ENCODE measurements at regions not wholly inside any gene's neighbourhood (a gene's known extent, or its start where the extent isn't known, plus 50 kb on each side); places are given as distances from the start of the nearest gene placed in this dataset.
"Not testable (repeated sequence)": the region's sequence is repeated elsewhere in the genome, so short reads cannot be mapped to it uniquely, and the experiment has no call there.

GRCh38 chr2:210730672-210731071, 174.3 kb downstream of the CPS1 start:
- no peak for DNase-seq (ENCODE audit: low read depth)

- not testable (repeated sequence) for DNase-seq (ENCODE audit: low read depth)
Measured at GRCh38 chr2:210746826-210747225, 190.4 kb downstream of the CPS1 start.

- DNase-seq (ENCODE audit: low read depth): no peak
Measured at GRCh38 chr2:210752532-210752931, 196.1 kb downstream of the CPS1 start.

GRCh38 chr2:210753386-210753785, 197.0 kb downstream of the CPS1 start:
- no peak for DNase-seq (ENCODE audit: low read depth)

- DNase-seq (ENCODE audit: low read depth): no peak
Measured at GRCh38 chr2:210756855-210757254, 200.5 kb downstream of the CPS1 start.

GRCh38 chr2:210762604-210763588, 206.5 kb downstream of the CPS1 start:
- DNase-seq (ENCODE audit: low read depth): no peak

GRCh38 chr2:210768329-210768910, 212.0 kb downstream of the CPS1 start:
- no peak for DNase-seq (ENCODE audit: low read depth)

- no peak for DNase-seq (ENCODE audit: low read depth)
Measured at GRCh38 chr2:210776756-210777155, 220.4 kb downstream of the CPS1 start.

GRCh38 chr2:210782222-210782621, 225.8 kb downstream of the CPS1 start:
- no peak for DNase-seq (ENCODE audit: low read depth)

- not testable (repeated sequence) for DNase-seq (ENCODE audit: low read depth)
Measured at GRCh38 chr2:210787831-210788230, 231.4 kb downstream of the CPS1 start.

- DNase-seq (ENCODE audit: low read depth): no peak
Measured at GRCh38 chr2:210792000-210792399, 235.6 kb downstream of the CPS1 start.

GRCh38 chr2:210795506-210795905, 239.1 kb downstream of the CPS1 start:
- no peak for DNase-seq (ENCODE audit: low read depth)

- no peak for DNase-seq (ENCODE audit: low read depth)
Measured at GRCh38 chr2:210798180-210798579, 241.8 kb downstream of the CPS1 start.

- no peak for DNase-seq (ENCODE audit: low read depth)
Measured at GRCh38 chr2:210814251-210815025, 258.0 kb downstream of the CPS1 start.

GRCh38 chr2:210816769-210817168, 260.4 kb downstream of the CPS1 start:
- no peak for DNase-seq (ENCODE audit: low read depth)

GRCh38 chr2:210818473-210818872, 262.1 kb downstream of the CPS1 start:
- no peak for DNase-seq (ENCODE audit: low read depth)

- DNase-seq (ENCODE audit: low read depth): no peak
Measured at GRCh38 chr2:210833403-210833802, 277.0 kb downstream of the CPS1 start.

GRCh38 chr2:210839034-210839433, 282.6 kb downstream of the CPS1 start:
- no peak for DNase-seq (ENCODE audit: low read depth)

- no peak for DNase-seq (ENCODE audit: low read depth)
Measured at GRCh38 chr2:210839450-210839849, 283.1 kb downstream of the CPS1 start.

- DNase-seq (ENCODE audit: low read depth): no peak
Measured at GRCh38 chr2:210842896-210843295, 286.5 kb downstream of the CPS1 start.

GRCh38 chr2:210844016-210844415, 287.6 kb downstream of the CPS1 start:
- DNase-seq (ENCODE audit: low read depth): no peak

GRCh38 chr2:210859314-210859713, 302.9 kb downstream of the CPS1 start:
- no peak for DNase-seq (ENCODE audit: low read depth)

GRCh38 chr2:210860276-210860675, 303.9 kb downstream of the CPS1 start:
- no peak for DNase-seq (ENCODE audit: low read depth)

Data from activated T-helper 9 cell treated with anti-CD3 and anti-CD28 coated beads, Interleukin-2, amount 50 U/mL, for 16 hours (primary cell).